T-helper 1 cell treated with Interleukin-12 subunit alpha and Interleukin-12 subunit beta and Interleukin-4 antibody, amounts not matched to agents 30 μg/mL and 1 μg/mL, for 36 hours (primary cell): ENCODE measurements at regions not wholly inside any gene's neighbourhood (a gene's known extent, or its start where the extent isn't known, plus 50 kb on each side); places are given as distances from the start of the nearest gene placed in this dataset.

ENCODE experiments used
- H3K27ac Mint-ChIP-seq: one replicate; pipeline ENCODE4 v1.8.0; 2021; ENCODE audit warnings: mild to moderate bottlenecking, mixed read lengths
- H3K27me3 Mint-ChIP-seq: one replicate; pipeline ENCODE4 v1.8.0; 2021; ENCODE audit warnings: low read depth, mixed read lengths
- H3K36me3 Mint-ChIP-seq: one replicate; pipeline ENCODE4 v1.8.0; 2021; ENCODE audit warnings: low read depth, mixed read lengths
- H3K4me1 Mint-ChIP-seq: one replicate; pipeline ENCODE4 v1.8.0; 2021; ENCODE audit warnings: low read depth, mixed read lengths
- H3K4me3 Mint-ChIP-seq: one replicate; pipeline ENCODE4 v1.8.0; 2021; ENCODE audit warnings: mild to moderate bottlenecking, moderate library complexity, mixed read lengths
- H3K9me3 Mint-ChIP-seq: one replicate; pipeline ENCODE4 v1.8.0; 2021; ENCODE audit warnings: mixed read lengths

DNA sequence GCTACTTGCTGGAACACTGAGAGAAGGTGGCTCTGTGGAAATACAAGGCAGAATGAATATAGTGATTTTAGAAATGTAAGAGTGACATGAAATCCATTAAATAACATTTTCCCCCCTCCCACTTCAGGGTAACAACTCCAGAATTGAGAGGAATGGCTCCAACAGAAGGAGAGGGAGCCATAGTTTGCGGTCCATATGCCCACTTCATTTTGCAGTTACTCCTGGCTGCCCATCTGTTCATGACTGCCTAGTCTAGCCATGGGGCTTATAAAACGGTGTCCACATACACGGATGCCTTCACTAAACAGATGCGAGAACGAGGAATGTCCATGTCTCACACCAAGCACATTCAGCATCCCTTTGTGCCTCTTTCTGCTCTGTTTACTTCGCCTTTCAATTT lies 186.7 kb downstream of the TMEM38B start:
- Mint-ChIP-seq H3K36me3 (peaks cover 1% of the 10 kb centered on the region), H3K27me3 (peaks cover 33% of the 10 kb centered on the region), H3K4me1 (peaks cover 21% of the 10 kb centered on the region), H3K4me3 (no peak overlapping the region), H3K9me3 (no peaks in the 10 kb centered on the region), H3K27ac (no peak overlapping the region)

- Mint-ChIP-seq H3K4me1 (peaks cover 21% of the 10 kb centered on the region), H3K27me3 (peaks cover 28% of the 10 kb centered on the region), H3K4me3 (no peak overlapping the region), H3K9me3 (no peaks in the 10 kb centered on the region), H3K27ac (no peak overlapping the region), H3K36me3 (peaks cover 1% of the 10 kb centered on the region)
Observed at GRCh38 chr9:105881654-105882349, 187.5 kb downstream of the TMEM38B start.

GRCh38 chr9:105883847-105884246 lies 189.5 kb downstream of the TMEM38B start:
- Mint-ChIP-seq H3K4me3 (peak overlapping the region; percentile 65), H3K27ac (peak overlapping the region; percentile 82), H3K27me3 (peaks cover 21% of the 10 kb centered on the region), H3K36me3 (peaks cover 1% of the 10 kb centered on the region), H3K4me1 (peaks cover 21% of the 10 kb centered on the region), H3K9me3 (no peaks in the 10 kb centered on the region)

DNA sequence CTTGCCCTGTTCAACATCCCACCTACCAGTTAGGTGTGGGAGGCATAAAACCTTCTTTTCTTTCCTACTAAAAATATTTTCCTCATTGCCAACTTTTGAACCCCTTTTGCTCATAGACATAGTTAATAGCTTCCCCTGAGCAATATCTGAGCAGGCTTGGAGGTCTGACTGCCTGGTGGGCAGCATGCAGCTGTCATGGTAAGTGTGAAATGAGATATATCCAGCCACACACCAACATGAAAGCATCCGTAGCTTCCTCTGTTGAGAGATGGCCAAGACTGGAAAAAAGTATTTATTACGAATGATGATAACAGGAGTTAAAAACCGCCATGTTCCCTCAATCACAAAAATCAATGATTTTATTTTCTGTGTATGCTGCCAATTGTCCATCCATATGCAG lies 190.1 kb downstream of the TMEM38B start:
- H3K36me3 Mint-ChIP-seq, result peaks cover 1% of the 10 kb centered on the region
- peaks cover 24% of the 10 kb centered on the region for H3K27me3 Mint-ChIP-seq
- H3K4me3 Mint-ChIP-seq, result no peak overlapping the region
- H3K4me1 Mint-ChIP-seq, result peaks cover 21% of the 10 kb centered on the region
- H3K9me3 Mint-ChIP-seq, result no peaks in the 10 kb centered on the region
- peak overlapping the region; percentile 10 for H3K27ac Mint-ChIP-seq

- Mint-ChIP-seq H3K36me3 (peaks cover 1% of the 10 kb centered on the region), H3K27me3 (peaks cover 23% of the 10 kb centered on the region), H3K4me1 (peaks cover 21% of the 10 kb centered on the region), H3K9me3 (no peaks in the 10 kb centered on the region), H3K27ac (no peak overlapping the region), H3K4me3 (no peak overlapping the region)
Observed at GRCh38 chr9:105886136-105886535, 191.8 kb downstream of the TMEM38B start.

- H3K27ac Mint-ChIP-seq, result no peak overlapping the region
- H3K9me3 Mint-ChIP-seq, result no peaks in the 10 kb centered on the region
- peaks cover 17% of the 10 kb centered on the region for H3K4me1 Mint-ChIP-seq
- H3K36me3 Mint-ChIP-seq, result peaks cover 1% of the 10 kb centered on the region
- no peak overlapping the region for H3K4me3 Mint-ChIP-seq
- peaks cover 19% of the 10 kb centered on the region for H3K27me3 Mint-ChIP-seq
Observed at GRCh38 chr9:105887679-105888078, 193.3 kb downstream of the TMEM38B start.

- no peaks in the 10 kb centered on the region for H3K36me3 Mint-ChIP-seq
- H3K9me3 Mint-ChIP-seq, result no peaks in the 10 kb centered on the region
- H3K4me3 Mint-ChIP-seq, result no peak overlapping the region
- H3K27ac Mint-ChIP-seq, result no peak overlapping the region
- H3K4me1 Mint-ChIP-seq, result peaks cover 2% of the 10 kb centered on the region
- peaks cover 18% of the 10 kb centered on the region for H3K27me3 Mint-ChIP-seq
Observed at GRCh38 chr9:105890046-105890822, 195.9 kb downstream of the TMEM38B start.

GRCh38 chr9:105900123-105900522 lies 205.8 kb downstream of the TMEM38B start:
- Mint-ChIP-seq H3K4me1 (peaks cover 2% of the 10 kb centered on the region), H3K9me3 (no peaks in the 10 kb centered on the region), H3K4me3 (no peak overlapping the region), H3K36me3 (no peaks in the 10 kb centered on the region), H3K27me3 (peaks cover 15% of the 10 kb centered on the region), H3K27ac (no peak overlapping the region)

GRCh38 chr9:105901514-105902109 lies 207.3 kb downstream of the TMEM38B start:
- Mint-ChIP-seq H3K9me3 (no peaks in the 10 kb centered on the region), H3K27ac (no peak overlapping the region), H3K27me3 (peaks cover 13% of the 10 kb centered on the region), H3K4me3 (no peak overlapping the region), H3K4me1 (peaks cover 2% of the 10 kb centered on the region), H3K36me3 (no peaks in the 10 kb centered on the region)

GRCh38 chr9:105908069-105908468 lies 213.7 kb downstream of the TMEM38B start:
- Mint-ChIP-seq H3K4me1 (no peaks in the 10 kb centered on the region), H3K9me3 (no peaks in the 10 kb centered on the region), H3K36me3 (no peaks in the 10 kb centered on the region), H3K27ac (no peak overlapping the region), H3K4me3 (no peak overlapping the region), H3K27me3 (peaks cover 3% of the 10 kb centered on the region)

DNA sequence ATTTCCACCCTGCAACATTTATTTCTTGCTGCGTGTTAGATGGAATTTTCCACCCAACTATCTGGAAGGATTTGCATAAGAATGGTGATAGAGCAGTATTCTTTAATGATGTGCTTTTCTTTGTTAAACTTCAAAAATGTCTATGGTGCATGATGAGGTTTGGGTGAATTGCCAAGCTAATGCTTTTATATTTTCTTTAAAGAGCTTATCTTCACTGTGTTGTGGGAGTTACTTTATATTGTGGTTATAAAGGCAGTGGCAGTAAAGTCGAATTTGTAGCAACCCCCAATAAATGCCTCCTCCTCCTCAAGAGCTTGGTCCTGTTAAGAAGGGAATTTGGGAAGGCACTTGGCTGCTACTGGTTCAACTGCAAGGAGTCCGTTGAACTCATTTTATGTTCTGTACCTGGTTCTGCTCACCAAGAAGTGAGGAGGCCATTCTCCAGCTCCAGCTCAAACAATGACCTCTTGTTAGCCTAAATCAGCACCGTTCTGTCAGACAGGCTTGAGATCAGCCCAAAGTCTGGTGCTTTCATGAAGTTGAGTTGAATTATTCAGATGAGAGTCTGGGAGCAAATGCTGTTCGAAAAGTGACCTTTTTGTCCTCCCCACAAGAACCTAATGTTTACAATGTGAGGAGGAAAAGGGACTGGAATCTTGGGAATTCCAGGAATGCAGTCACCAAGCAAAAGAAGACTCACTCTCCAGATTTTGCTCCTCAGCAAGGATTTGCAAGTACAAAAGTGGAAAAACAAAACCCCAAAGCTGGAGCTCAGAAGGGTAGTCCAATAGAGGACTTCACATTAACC lies 217.0 kb downstream of the TMEM38B start:
- no peaks in the 10 kb centered on the region for H3K36me3 Mint-ChIP-seq
- H3K27me3 Mint-ChIP-seq, result peaks cover 3% of the 10 kb centered on the region
- H3K4me3 Mint-ChIP-seq, result no peak overlapping the region
- H3K4me1 Mint-ChIP-seq, result no peaks in the 10 kb centered on the region
- H3K27ac Mint-ChIP-seq, result no peak overlapping the region
- H3K9me3 Mint-ChIP-seq, result no peaks in the 10 kb centered on the region

GRCh38 chr9:105912157-105912862 lies 218.0 kb downstream of the TMEM38B start:
- Mint-ChIP-seq H3K4me3 (no peak overlapping the region), H3K4me1 (no peaks in the 10 kb centered on the region), H3K36me3 (no peaks in the 10 kb centered on the region), H3K27ac (no peak overlapping the region), H3K9me3 (no peaks in the 10 kb centered on the region), H3K27me3 (no peaks in the 10 kb centered on the region)

DNA sequence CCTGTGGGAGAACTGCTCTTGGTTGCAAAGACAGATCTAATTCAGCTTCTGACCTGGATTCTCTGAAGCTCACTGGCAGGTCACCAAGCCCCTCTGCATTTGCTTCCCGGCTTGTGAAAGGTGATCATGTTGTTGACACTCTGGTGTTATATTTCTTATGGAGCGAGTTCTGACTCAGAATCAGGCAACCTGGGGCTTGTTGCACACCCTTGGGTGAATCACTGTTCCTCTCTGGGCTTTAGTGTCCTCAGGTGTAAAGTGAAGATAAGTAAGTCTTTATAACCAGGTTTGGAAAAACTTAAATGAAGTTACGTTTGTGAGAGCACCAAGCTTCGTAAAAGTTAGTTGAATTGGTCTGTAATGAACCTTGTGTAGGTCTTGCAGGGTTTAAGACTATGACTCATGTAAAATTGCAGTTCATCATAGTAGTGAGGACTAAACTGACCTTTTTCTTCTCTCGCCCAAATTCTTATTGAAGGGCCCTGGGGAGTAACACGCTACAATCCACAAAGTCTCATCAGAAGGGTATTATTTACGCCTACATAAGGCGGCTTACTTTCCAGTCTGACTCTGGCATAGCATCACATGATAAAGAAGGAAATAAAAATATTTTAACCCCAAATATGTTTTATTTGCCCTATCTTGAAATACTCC lies 218.6 kb downstream of the TMEM38B start:
- no peaks in the 10 kb centered on the region for H3K36me3 Mint-ChIP-seq
- no peaks in the 10 kb centered on the region for H3K4me1 Mint-ChIP-seq
- no peaks in the 10 kb centered on the region for H3K27me3 Mint-ChIP-seq
- no peak overlapping the region for H3K27ac Mint-ChIP-seq
- no peaks in the 10 kb centered on the region for H3K9me3 Mint-ChIP-seq
- no peak overlapping the region for H3K4me3 Mint-ChIP-seq
